GM12873 (cell line): ENCODE measurements at regions not wholly inside any gene's neighbourhood (a gene's known extent, or its start where the extent isn't known, plus 50 kb on each side); places are given as distances from the start of the nearest gene placed in this dataset.

Source experiments
- CTCF ChIP-seq: IDR thresholded peaks from 2 replicates; pipeline ENCODE4 v1.5.1; 2012; ENCODE audit warnings: low read depth, mild to moderate bottlenecking, moderate library complexity, low read length, control low read depth; ENCODE audit not compliant: insufficient read depth; ENCODE audit errors: missing control alignments

GRCh38 chr4:58286335-58286734, 1176.2 kb upstream of the IGFBP7 start:
- no peak for TF ChIP-seq CTCF

GRCh38 chr4:58275856-58276255, 1165.7 kb upstream of the IGFBP7 start:
- no peak for TF ChIP-seq CTCF

- no peak for TF ChIP-seq CTCF
These were observed 1164.4 kb upstream of the IGFBP7 start for GRCh38 chr4:58274553-58274952.

GRCh38 chr4:58272311-58272710, 1162.1 kb upstream of the IGFBP7 start:
- TF ChIP-seq CTCF, result no peak

- TF ChIP-seq CTCF, result no peak
These were observed 1155.5 kb upstream of the IGFBP7 start for GRCh38 chr4:58265734-58266133.

- TF ChIP-seq CTCF, result no peak
These were observed 1151.3 kb upstream of the IGFBP7 start for GRCh38 chr4:58261526-58261925.

- TF ChIP-seq CTCF, result no peak
These were observed 1144.1 kb upstream of the IGFBP7 start for GRCh38 chr4:58254291-58254690.
